Neural cell (in vitro differentiated cells): ENCODE measurements at regions not wholly inside any gene's neighbourhood (a gene's known extent, or its start where the extent isn't known, plus 50 kb on each side); places are given as distances from the start of the nearest gene placed in this dataset.

ENCODE experiments used
- H2AFZ ChIP-seq: fragments of 200-600, 300-800 bp; sonication (generic), shearing (Covaris generic); 2 replicates; pipeline ENCODE4 v1.6.0; 2014; ENCODE audit warnings: low read depth, mild to moderate bottlenecking, antibody characterized with exemption, low read length, moderate library complexity
- H3F3A ChIP-seq: fragments of 200-600 bp; shearing (Covaris generic); 2 replicates; pipeline ENCODE4 v1.6.1; 2016; ENCODE audit warnings: mild to moderate bottlenecking, moderate library complexity, mixed read lengths, antibody characterized with exemption, low read length; ENCODE audit not compliant: insufficient read depth, poor library complexity, severe bottlenecking
- H3K27ac ChIP-seq: fragments of 200-600, 300-800 bp; sonication (generic), shearing (Covaris generic); 2 replicates; pipeline ENCODE4 v1.5.1; 2014; ENCODE audit warnings: mild to moderate bottlenecking, low read length, moderate library complexity
- H3K27me3 ChIP-seq: fragments of 300-800, 200-600 bp; sonication (generic), shearing (Covaris generic); 2 replicates; pipeline ENCODE4 v1.6.0; 2014; ENCODE audit warnings: mild to moderate bottlenecking, low read depth, low read length, moderate library complexity; ENCODE audit not compliant: insufficient read depth
- H3K36me3 ChIP-seq: fragments of 300-800, 200-600 bp; sonication (generic), shearing (Covaris generic); 2 replicates; pipeline ENCODE4 v1.5.1; 2014; ENCODE audit warnings: mild to moderate bottlenecking, antibody characterized with exemption, low read length, moderate library complexity; ENCODE audit not compliant: insufficient read depth
- H3K4me2 ChIP-seq: fragments of 300-800, 200-600 bp; sonication (generic), shearing (Covaris generic); 2 replicates; pipeline ENCODE4 v1.6.0; 2014; ENCODE audit warnings: mild to moderate bottlenecking, low read length
- H3K4me3 ChIP-seq: fragments of 300-800, 200-600 bp; sonication (generic), shearing (Covaris generic); 2 replicates; pipeline ENCODE4 v1.5.1; 2014; ENCODE audit warnings: mild to moderate bottlenecking, low read length, moderate library complexity
- H3K79me2 ChIP-seq: fragments of 200-600 bp; shearing (Covaris generic); replicated peaks from 2 replicates; pipeline ENCODE4 v1.6.0; 2014; ENCODE audit warnings: mild to moderate bottlenecking, low read length, moderate library complexity; ENCODE audit not compliant: insufficient read depth
- H3K9ac ChIP-seq: fragments of 300-800, 200-600 bp; sonication (generic), shearing (Covaris generic); 2 replicates; pipeline ENCODE4 v1.6.1; 2016; ENCODE audit warnings: mild to moderate bottlenecking, low read length, mixed read lengths
- H3K9me2 ChIP-seq: fragments of 200-600 bp; shearing (Covaris generic); 2 replicates; pipeline ENCODE4 v1.6.1; 2016; ENCODE audit warnings: mild to moderate bottlenecking, low read length, mixed read lengths; ENCODE audit not compliant: insufficient read depth
- H3K9me3 ChIP-seq: fragments of 200-600, 300-800 bp; sonication (generic), shearing (Covaris generic); 2 replicates; pipeline ENCODE4 v1.6.1; 2016; ENCODE audit warnings: mild to moderate bottlenecking, mixed run types, low read length, moderate library complexity, mixed read lengths
- H4K20me1 ChIP-seq: fragments of 200-600 bp; shearing (Covaris generic); 2 replicates; pipeline ENCODE4 v1.6.1; 2016; ENCODE audit warnings: mild to moderate bottlenecking, mixed run types; ENCODE audit not compliant: insufficient read depth
- EP300 ChIP-seq: fragments of 450-650 bp; conservative IDR thresholded peaks from 2 replicates; pipeline ENCODE4 v1.6.1; 2014; ENCODE audit warnings: antibody characterized with exemption, mild to moderate bottlenecking, moderate library complexity; ENCODE audit not compliant: poor library complexity, severe bottlenecking
- EZH2 ChIP-seq: fragments of 200-600, 300-800 bp; shearing (Covaris generic), sonication (generic); IDR thresholded peaks from 2 replicates; pipeline ENCODE4 v1.6.1; 2014; ENCODE audit warnings: antibody characterized with exemption, low read length, borderline replicate concordance, mild to moderate bottlenecking; ENCODE audit not compliant: insufficient read depth, poor library complexity, severe bottlenecking
- MXI1 ChIP-seq: fragments of 450-650 bp; conservative IDR thresholded peaks from 2 replicates; pipeline ENCODE4 v1.6.1; 2014; ENCODE audit warnings: antibody characterized with exemption, mild to moderate bottlenecking; ENCODE audit not compliant: poor library complexity, severe bottlenecking
- POLR2AphosphoS5 ChIP-seq: IDR thresholded peaks from 2 replicates; pipeline ENCODE4 v1.6.1; 2012
- RAD21 ChIP-seq: fragments of 450-650 bp; conservative IDR thresholded peaks from 2 replicates; pipeline ENCODE4 v1.6.1; 2014; ENCODE audit warnings: antibody characterized with exemption, mild to moderate bottlenecking, moderate library complexity
- SMC3 ChIP-seq: fragments of 450-650 bp; conservative IDR thresholded peaks from 2 replicates; pipeline ENCODE4 v1.6.1; 2014; ENCODE audit warnings: antibody characterized with exemption, mild to moderate bottlenecking, moderate library complexity; ENCODE audit not compliant: poor library complexity
- TAF1 ChIP-seq: IDR thresholded peaks from 2 replicates; pipeline ENCODE4 v1.6.1; 2012; ENCODE audit warnings: low read depth
- TF ChIP-seq, protein P1 (sequence below): IDR thresholded peaks from 2 replicates; pipeline ENCODE4 v1.6.1; 2012; ENCODE audit warnings: borderline replicate concordance
- TF ChIP-seq, protein P2 (sequence below): fragments of 450-650 bp; IDR thresholded peaks from 2 replicates; pipeline ENCODE4 v1.5.1; 2014; ENCODE audit warnings: antibody characterized with exemption, mild to moderate bottlenecking, moderate library complexity; ENCODE audit not compliant: poor library complexity, severe bottlenecking

- Histone ChIP-seq H3K9me2 (no peaks in the 10 kb centered on the region), H3K9ac (no peak overlapping the region), H3K36me3 (no peaks in the 10 kb centered on the region), H4K20me1 (no peaks in the 10 kb centered on the region), H2AFZ (no peak overlapping the region), H3K4me3 (no peak overlapping the region), H3K79me2 (no peaks in the 10 kb centered on the region), H3K9me3 (no peaks in the 10 kb centered on the region), H3K27me3 (no peaks in the 10 kb centered on the region), H3K4me2 (no peak overlapping the region), H3K27ac (no peak overlapping the region), H3F3A (no peaks in the 10 kb centered on the region)
- TF ChIP-seq SMC3, result no peak
- TF ChIP-seq POLR2AphosphoS5, result no peak
- TF ChIP-seq, protein P1, sequence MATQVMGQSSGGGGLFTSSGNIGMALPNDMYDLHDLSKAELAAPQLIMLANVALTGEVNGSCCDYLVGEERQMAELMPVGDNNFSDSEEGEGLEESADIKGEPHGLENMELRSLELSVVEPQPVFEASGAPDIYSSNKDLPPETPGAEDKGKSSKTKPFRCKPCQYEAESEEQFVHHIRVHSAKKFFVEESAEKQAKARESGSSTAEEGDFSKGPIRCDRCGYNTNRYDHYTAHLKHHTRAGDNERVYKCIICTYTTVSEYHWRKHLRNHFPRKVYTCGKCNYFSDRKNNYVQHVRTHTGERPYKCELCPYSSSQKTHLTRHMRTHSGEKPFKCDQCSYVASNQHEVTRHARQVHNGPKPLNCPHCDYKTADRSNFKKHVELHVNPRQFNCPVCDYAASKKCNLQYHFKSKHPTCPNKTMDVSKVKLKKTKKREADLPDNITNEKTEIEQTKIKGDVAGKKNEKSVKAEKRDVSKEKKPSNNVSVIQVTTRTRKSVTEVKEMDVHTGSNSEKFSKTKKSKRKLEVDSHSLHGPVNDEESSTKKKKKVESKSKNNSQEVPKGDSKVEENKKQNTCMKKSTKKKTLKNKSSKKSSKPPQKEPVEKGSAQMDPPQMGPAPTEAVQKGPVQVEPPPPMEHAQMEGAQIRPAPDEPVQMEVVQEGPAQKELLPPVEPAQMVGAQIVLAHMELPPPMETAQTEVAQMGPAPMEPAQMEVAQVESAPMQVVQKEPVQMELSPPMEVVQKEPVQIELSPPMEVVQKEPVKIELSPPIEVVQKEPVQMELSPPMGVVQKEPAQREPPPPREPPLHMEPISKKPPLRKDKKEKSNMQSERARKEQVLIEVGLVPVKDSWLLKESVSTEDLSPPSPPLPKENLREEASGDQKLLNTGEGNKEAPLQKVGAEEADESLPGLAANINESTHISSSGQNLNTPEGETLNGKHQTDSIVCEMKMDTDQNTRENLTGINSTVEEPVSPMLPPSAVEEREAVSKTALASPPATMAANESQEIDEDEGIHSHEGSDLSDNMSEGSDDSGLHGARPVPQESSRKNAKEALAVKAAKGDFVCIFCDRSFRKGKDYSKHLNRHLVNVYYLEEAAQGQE, result no peak
- TF ChIP-seq RAD21, result no peak
- TF ChIP-seq MXI1, result no peak
- no peak for TF ChIP-seq TAF1
- TF ChIP-seq EZH2, result no peak
These were observed 275.4 kb downstream of the FAT4 start for GRCh38 chr4:125590158-125590557.

- Histone ChIP-seq H3K36me3 (no peaks in the 10 kb centered on the region), H3K27ac (no peak overlapping the region), H2AFZ (no peak overlapping the region), H3K9ac (no peak overlapping the region), H3K9me2 (no peaks in the 10 kb centered on the region), H3K27me3 (no peaks in the 10 kb centered on the region), H3K79me2 (no peaks in the 10 kb centered on the region), H3K9me3 (no peaks in the 10 kb centered on the region), H3K4me2 (no peak overlapping the region), H3F3A (no peaks in the 10 kb centered on the region), H3K4me3 (no peak overlapping the region), H4K20me1 (no peaks in the 10 kb centered on the region)
- TF ChIP-seq EZH2 (no peak), MXI1 (no peak), EP300 (no peak), TAF1 (no peak), SMC3 (no peak), RAD21 (no peak), POLR2AphosphoS5 (no peak)
- TF ChIP-seq, protein P1, result no peak
- TF ChIP-seq, protein P2, sequence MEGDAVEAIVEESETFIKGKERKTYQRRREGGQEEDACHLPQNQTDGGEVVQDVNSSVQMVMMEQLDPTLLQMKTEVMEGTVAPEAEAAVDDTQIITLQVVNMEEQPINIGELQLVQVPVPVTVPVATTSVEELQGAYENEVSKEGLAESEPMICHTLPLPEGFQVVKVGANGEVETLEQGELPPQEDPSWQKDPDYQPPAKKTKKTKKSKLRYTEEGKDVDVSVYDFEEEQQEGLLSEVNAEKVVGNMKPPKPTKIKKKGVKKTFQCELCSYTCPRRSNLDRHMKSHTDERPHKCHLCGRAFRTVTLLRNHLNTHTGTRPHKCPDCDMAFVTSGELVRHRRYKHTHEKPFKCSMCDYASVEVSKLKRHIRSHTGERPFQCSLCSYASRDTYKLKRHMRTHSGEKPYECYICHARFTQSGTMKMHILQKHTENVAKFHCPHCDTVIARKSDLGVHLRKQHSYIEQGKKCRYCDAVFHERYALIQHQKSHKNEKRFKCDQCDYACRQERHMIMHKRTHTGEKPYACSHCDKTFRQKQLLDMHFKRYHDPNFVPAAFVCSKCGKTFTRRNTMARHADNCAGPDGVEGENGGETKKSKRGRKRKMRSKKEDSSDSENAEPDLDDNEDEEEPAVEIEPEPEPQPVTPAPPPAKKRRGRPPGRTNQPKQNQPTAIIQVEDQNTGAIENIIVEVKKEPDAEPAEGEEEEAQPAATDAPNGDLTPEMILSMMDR, result no peak
These were observed 276.5 kb downstream of the FAT4 start for GRCh38 chr4:125591290-125591689.
